Stromal cell of bone marrow (primary cell): ENCODE measurements at regions not wholly inside any gene's neighbourhood (a gene's known extent, or its start where the extent isn't known, plus 50 kb on each side); places are given as distances from the start of the nearest gene placed in this dataset.

ENCODE experiments used
- DNase-seq: peaks from one replicate; pipeline ENCODE4 v3.0.0-alpha.2; 2012; ENCODE audit warnings: low read depth

DNA sequence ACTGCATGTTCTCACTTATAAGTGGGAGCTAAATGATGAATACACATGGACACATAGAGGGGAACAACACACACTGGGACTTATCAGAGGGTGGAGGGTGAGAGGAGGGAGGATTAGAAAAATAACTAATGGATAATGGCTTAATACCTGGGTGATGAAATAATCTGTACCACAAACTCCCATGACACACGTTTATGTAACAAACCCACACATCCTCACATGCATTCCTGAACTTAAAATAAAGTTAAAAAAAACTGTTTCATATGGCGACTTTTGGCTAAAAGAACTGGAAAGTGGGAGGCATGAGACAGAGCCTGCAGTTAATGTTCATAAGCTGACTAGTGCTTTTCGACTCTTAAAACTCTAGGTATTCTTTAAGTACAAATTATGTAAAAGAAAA lies 98.9 kb upstream of the NPFFR2 start:
- no peak for DNase-seq

DNA sequence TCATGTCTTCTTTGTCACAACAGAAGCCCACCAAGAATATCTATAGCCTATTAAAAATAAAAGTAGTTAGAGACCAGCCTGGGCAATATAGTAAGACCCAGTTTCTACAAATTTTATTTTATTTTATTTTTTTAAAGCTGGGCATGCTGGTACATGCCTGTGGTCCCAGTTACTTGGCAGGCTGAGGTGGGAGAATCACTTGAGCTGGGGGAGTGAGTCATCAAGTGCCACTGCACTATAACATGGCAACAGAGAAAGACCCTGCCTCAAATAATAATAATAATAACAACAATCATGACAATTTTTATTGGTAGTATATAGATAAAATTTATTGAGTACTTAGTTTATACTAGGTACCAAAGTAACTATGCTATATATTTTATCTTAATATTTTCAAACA lies 93.0 kb upstream of the NPFFR2 start:
- no peak for DNase-seq

GRCh38 chr4:71941001-71941400 lies 90.8 kb upstream of the NPFFR2 start:
- no peak for DNase-seq

DNA sequence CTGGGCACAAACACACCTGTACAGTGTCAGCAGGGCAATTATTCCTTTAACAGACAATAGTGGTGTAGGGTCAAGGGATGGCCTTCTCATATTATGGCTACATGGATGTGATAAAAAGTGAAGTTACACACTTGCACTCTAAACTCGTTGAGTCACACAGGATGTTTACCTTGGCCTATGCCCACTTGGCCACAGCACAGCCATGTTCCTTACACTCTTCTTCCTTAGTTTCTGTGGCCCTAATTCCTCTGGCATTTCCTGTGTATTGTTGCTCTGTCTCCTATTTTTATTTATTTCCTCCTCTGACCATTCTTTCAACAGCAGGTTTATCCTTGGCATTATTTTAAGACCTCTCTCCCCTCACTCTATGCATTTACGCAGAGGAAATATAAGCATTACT lies 86.8 kb upstream of the NPFFR2 start:
- DNase-seq, result no peak

- DNase-seq, result no peak
Observed at GRCh38 chr4:71945791-71946190, 86.0 kb upstream of the NPFFR2 start.

- DNase-seq, result no peak
Observed at GRCh38 chr4:71958978-71959377, 72.8 kb upstream of the NPFFR2 start.

DNA sequence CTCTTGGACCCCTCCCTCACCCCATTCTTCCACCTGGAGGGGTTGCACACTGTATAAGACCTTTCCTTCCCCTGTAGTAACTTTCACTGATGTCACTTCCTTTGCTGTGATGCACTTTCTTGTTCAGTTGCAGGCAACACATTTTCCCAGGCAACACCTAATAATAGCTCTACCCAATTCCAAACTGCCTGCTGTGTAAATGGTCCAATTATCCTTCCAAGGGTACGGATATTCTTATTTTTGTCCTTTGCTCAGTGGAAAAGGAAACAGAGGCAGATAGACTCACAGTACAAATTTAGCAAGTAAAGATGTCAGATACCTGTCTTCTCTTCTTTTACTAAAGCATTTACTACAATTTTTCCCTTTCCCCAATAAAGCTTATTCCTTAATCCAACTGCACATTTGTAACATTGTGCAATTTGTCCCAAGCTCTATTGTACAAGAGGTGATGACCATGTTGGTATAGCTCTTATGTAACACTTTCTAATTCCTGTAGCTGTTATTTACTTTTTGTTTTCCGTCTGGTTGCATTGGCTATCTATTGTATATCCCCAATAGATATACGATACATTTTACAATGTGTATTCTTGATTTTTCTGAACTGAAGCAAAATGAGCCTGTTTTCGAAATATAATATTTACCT lies 69.1 kb upstream of the NPFFR2 start:
- DNase-seq, result no peak

- DNase-seq, result peak; percentile 8
Observed at GRCh38 chr4:71974681-71975080, 57.1 kb upstream of the NPFFR2 start.

DNA sequence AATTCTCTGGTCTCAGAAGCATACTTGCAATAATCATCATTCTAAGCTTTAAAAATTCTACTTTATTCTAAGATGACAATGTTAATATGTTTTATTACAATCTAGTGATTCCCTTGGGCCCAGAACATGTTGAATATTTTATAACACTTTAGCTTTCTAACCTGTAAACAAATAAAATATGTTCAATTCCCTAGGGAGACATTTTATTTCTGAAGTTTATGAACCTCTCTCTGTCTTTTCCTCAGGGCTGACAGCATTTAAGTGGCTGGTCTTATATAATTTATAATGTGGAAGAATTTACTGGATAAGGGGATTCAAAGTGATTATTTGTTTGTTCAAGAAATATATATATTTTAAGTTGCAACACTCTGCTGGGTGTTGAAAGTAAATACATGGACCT lies 55.3 kb upstream of the NPFFR2 start:
- no peak for DNase-seq

- DNase-seq, result no peak
Observed at GRCh38 chr4:71978210-71978835, 53.5 kb upstream of the NPFFR2 start.

DNA sequence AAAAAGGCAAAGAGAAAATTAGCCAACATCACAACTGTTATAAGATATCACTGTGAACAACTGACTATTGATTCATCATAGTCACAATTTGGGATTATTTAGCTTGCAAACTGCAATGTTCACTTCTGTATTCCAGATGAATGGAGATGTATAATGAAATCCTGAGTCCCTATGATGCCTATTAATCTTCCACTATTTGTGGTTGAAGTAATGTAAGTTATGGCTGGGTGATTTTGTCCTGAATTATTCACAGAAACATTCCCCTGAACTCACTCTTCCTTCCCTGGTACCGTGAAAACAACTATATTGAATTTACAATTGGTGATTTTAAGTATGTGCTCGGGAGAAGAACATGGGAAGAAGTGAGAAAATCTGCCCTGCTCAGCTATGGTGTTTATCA lies 50.8 kb upstream of the NPFFR2 start:
- DNase-seq, result no peak
